ENCODE measurements at regions not wholly inside any gene's neighbourhood (a gene's known extent, or its start where the extent isn't known, plus 50 kb on each side); places are given as distances from the start of the nearest gene placed in this dataset.
A peak's percentile ranks its signal among the peaks of the same experiment; 100 is the strongest.
"Not testable (repeated sequence)": the region's sequence is repeated elsewhere in the genome, so short reads cannot be mapped to it uniquely, and the experiment has no call there.

DNA sequence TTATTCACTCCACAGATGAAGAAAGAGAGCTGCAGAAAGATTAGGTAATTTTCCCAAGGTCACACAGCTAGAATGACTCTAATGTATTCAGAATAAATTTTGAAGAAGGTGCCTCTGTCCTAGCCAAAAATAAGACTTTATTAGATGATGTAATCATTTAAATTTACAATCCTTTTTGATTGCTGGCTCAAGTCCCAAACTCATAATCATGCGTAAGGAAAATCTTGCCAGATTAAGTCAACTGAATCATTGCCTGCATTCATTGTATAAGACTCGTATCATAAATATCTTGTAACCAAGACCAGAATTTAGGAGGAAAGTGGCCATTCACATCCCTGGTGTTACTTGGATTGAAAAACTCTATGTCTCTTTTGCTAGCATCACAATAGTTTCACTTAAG is 53.1 kb upstream of the STK39 start:
- DNase-seq (ENCODE audit: low read depth in 3 of 3) = no peak

DNA sequence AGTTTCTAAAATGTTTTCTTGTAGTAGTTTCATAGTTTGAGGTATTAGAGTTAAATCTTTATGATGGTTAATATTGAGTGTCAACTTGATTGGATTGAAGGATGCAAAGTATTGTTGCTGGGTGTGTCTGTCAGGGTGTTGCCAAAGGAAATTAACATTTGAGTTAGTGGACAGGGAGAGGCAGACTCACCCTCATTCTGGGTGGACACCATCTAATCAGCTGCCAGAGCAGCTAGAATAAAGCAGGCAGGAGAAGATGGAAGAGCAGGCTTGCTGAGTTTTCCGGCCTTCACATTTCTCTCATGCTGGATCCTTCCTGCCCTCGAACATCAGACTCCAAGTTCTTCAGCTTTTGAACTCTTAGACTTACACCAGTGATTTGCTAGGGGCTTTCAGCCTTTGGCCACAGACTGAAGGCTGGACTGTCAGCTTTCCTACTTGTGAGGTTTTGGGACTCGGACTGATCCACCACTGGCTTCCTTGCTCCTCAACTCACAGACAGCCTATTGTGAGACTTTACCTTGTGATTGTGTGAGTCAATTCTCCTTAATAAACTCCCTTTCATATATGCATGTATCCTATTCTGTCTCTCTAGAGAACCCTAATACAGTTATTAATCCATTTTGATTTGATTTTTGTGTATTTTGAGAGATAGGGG is 56.8 kb upstream of the STK39 start:
- DNase-seq (ENCODE audit: low read depth in 3 of 3) = no peak

DNA sequence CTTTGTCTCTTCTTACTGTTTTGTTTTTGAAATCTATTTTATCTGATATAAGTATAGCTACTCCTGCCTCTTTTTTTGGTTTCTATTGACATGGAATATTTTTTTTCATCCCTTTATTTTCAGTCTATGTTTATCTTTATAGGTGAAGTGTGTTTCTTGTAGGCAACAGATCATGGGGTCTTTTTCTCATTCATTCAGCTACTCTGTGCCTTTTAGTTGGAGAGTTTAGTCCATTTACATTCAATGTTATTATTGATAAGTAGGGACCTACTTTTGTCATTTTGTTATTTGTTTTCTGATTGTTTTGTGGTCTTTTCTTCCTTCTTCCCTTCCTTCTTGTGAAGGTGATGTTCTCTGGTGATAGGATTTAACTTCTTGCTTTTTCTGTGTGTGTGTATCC is 60.0 kb upstream of the STK39 start:
- DNase-seq (ENCODE audit: low read depth in 3 of 3) = no peak

DNA sequence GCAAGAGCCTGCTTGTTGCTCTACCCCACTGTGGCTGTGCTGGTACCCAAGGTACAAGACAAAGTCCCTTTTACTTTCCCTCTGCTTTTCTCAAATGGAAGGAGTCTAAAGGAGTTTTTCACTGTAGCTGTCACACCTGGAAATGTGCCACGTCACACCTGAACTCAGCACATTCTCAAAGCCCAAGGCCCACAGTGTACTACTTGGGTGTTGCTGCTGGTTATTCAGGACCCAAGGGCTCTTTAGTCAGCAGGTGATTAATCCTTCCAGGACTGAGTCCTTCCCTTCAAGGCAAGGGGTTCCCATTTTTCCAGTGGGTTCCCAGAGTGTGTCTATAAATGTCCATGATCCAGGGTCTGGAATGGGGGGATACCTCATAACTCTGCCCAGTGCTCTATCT is 63.2 kb upstream of the STK39 start:
- DNase-seq (ENCODE audit: low read depth in 3 of 3) = no peak

DNA sequence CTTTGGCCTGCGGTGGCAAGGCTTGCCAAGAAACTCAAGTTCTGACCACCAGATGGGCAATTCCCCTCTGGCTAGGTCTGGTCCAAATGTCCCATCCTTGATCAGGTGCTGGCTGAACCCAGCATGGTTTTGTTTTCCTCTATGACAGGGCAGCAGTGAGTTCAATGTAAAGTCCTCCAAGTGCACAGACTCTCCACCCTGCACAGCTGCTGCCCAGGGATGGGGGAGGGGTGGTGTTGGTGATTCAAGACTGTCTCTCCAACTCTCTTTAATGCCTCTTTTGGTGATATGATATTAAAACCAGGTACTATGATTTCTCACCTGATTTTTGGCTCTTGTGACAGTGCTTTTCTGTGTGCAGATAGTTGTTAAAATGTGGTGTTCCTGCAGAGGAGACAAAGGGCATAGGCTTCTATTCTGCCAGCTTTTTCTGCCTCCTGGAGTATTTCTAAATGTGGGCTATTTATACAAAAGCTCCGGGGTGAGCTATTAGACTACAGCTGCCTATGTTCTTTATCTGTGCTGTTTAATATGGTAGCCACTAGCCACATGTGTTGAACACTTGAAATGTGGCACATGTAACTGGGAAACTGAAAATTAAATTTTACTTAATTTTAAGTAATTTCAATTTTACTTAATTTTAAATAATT is 64.0 kb upstream of the STK39 start:
- no peak for DNase-seq (ENCODE audit: low read depth in 3 of 3)

DNA sequence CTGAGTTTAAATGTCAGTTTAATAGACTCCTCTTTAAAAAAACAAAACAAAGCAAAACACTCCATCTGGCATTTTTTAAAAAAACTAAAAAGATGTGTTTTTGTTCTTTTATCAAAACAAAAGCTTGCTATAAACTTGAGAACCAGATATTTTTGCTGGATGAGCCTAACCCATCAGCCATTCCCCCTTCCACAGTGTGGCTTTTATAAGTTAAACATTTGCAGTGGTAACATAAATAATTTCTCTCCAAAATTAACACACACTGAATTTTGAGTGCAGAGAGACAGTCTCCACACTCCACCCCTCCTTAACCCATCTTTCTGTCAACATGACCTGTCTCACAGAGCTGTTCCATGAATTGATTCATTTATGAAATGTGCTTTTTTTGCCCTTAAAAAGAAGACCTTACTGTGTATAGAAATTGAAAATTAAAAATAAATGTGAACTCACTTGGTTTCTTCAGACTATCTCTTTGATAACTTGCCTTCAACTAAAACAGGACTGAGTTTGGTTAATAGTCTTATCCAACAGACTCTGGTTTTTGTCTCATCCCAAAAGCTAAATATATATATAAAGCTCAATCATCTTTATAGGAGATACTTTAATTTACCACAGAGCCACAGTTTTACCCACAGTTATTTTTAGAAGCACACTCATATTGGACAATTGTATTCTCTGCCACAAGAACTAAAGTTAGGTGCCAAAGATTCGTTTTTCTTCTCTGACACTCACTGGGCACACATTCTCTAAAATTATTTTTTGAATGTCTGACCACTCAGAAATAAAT is 64.8 kb upstream of the STK39 start:
- DNase-seq (ENCODE audit: low read depth in 3 of 3) = no peak

DNA sequence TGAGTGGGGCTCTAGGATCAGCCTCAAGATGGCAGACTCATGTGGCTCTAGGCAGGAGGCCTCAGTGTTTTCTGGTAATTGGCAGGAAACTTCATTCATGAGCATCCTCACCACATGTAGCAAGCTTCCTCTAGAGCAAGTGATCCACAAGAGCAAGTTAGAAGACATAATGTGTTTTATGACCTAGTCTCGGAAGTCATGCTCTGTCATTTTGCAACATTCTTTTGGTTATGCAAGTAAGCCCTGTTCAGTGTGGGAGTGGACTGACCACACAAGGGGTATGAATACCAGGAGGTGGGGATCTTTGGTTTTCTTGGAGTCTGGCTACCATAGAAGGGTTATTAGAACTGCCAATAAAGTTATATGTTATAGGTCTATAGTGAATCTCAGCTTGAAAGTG is 66.8 kb upstream of the STK39 start:
- no peak for DNase-seq (ENCODE audit: low read depth in 3 of 3)

DNA sequence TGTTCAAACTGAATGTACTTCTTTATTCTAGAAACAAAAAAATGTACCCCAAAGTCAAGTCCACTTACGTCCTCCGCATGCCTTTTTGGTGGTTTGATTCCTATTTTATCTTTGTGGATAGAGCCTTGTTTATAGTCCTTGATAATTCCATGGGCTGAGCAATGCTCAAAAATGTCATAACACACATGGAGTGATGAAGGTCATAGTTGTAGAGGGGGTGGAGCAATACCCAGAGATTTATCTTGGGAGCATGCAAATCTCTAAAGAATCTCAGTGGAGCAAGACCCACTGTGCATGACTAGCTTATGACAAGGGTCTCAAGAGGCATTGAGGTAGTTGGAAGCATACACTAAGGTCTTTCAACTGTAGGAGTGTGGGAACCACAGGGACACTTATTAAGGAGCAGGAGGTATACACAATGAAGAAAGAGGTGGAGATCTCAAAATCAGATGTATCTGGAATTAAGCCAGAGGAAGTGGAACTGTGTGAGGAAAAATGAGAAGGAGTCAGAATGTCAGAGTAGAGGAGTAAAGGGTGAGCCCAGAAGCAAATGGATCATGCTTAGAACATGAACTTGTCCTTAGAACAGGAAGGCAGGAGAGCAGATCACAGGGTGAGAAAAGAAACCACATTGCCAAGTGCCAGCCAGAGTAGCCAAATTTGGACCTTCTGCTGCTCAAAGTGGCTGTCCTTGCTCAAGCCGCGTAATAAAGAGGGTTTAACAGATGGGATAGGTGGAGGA is 68.1 kb upstream of the STK39 start:
- DNase-seq (ENCODE audit: low read depth in 3 of 3) = no peak

DNA sequence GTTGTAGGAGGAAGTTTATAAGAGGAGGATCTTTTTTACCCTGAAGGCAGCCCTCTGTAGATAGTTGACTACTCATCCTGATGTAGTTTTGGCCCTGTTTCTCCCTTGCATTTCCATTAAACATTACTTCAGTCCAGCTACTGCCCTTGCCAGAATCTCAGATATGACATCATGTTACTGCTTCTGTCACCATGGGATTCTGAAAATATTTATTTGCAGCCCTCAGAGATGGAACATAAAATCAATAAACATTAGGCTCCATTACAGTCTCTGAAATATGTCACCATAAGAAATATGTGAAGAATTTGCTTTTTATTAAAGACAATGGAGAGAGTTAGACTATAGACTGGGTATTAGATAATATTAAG is 68.7 kb upstream of the STK39 start:
- no peak for DNase-seq (ENCODE audit: low read depth in 3 of 3)

DNA sequence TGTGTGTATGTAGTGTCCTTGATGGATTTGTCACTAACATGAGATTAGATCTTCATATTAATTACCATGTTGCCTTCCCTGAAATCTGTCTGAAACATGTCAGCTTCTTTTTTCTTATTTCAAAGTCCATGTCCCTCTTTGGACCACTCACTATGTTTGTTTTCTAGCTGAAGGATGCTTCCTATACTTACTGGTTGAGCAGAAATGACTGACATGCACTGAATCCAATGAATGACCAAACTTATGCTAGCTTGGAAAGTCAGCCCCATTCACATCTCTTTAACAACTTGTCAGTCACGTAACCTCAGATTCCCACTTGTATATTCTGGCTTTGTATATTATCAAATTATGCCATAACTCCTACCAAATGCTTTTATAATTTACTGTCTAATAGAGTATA is 69.9 kb upstream of the STK39 start:
- DNase-seq (ENCODE audit: low read depth in 3 of 3) = no peak

DNA sequence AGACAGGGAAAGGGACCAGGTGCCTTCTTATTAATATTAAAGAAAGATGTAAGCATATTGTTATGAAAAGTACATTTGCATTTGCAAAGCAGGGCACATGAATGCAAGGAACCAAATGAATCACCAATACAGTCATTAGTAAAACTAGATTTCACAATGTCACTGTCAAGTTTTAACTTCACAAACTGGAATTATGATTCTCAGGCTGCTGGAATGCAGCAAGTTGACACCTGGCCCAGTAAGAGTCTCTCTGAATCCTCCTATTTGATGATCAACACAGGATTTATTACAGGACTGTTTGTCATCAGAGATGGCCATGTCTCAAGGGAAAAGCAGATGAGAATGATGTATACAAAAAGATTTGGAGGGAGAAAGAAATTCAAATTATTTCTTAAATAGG is 72.9 kb upstream of the STK39 start:
- DNase-seq (ENCODE audit: low read depth in 3 of 3) = no peak

DNA sequence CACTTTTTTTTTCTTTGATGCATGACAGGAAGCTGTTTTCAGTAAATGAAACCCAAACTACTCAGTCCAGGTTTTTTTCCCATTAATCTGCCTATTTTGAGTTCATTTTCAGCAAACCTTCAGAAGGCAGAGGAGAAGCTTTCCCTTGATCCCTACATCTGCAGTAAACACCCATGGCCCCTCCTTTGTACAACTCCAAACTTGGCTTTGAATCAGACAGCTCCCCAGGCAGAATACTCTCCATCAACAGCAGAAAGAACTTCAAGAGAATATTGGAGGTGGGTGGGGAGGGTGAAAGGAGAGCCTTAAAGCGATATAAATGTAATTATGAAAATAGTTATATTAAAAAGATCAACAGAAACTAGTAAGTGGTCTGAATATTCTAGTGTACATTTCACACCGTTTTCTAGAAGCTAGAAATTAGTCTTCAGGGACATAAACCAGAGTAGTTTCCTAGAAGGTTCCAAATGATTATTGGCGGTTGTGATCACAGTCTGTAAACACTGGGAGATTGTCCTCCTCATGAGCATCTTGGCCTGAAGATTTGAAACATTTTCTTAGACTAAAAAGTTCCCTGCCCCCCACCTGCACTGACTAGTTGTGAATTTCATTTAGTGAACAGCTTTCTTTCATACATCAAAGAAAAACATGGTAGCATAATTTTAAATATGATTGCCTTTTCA is 75.1 kb upstream of the STK39 start:
- DNase-seq (ENCODE audit: low read depth in 3 of 3) = no peak

DNA sequence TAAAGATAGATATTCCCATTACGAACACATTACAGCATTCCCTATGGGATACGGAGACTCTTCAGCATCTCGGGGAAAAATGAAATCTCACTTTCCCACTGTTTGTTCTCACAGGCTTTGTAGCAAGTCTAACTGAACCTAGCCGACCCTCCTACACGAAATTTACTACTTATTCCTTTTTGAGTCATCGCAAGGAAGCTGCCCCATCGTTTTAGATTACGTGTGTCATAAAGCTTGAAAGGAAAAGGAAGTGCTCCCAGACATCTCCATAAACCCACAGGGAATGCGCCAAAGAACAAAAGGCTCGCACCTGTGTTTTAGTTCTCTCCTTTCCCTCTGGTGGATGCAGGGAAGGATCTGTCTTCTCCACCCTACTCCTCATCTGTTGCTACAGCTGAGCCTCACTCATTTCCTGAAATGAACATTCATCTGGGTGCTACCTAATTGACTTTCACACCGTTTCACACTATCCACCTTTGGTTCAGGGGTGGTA is 76.2 kb upstream of the STK39 start:
- no peak for DNase-seq (ENCODE audit: low read depth in 3 of 3)

DNA sequence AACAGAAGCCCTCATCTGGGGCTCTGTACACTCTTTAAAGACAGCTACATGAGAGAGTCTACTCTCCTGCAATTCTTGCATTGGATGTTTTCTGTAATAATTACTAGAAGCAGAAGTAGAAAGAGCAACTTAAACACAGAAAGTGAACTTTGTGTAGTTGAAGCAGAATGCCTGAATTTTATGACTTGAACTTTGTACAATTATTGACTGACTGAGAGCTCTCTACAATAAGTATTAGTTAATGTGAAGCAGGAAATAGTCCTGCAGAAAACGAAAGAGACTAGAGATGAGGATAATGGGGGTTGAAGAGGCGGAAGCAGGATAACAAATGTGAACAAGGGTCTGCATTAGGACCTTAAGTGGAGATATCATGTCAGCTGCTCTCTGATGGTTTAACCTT is 79.2 kb upstream of the STK39 start:
- no peak for DNase-seq (ENCODE audit: low read depth in 3 of 3)

DNA sequence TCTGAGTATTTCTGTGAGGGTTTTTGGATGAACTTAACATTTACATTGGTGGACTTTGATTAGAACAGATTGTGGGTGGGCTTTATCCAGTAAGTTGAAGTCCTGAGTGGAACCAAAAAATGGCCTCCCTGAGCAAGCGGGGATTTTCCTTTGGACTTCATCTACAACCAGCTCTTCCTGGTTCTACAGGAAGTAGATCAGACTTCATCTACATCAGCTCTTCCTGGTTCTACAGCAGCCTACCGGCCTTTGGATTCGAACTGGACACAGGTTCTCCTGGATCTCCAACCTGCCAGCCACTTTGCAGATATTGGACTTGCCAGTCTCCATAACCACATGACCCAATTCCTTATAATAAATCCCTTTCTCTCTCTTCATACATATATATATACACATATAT is 79.9 kb upstream of the STK39 start:
- DNase-seq (ENCODE audit: low read depth in 3 of 3) = no peak

DNA sequence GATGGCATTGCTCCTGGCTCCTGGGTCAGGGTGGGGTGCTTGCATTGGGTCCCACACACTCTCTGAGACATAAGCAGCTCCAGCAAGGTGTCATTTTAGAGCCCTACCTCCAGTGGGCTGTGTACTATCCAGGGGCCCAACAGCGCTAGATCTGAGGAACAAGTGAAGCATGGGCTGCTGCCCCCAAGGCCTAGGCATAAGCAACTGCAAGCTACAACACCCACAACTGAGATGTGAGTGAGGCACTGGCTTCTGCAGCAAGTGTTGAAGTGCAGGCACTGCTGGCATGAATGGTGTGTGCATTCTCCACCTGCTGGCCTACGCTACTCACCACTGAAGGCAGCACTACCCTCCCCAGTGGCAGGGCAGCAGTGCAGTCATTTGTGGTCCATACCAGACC is 81.0 kb upstream of the STK39 start:
- no peak for DNase-seq (ENCODE audit: low read depth in 3 of 3)

DNA sequence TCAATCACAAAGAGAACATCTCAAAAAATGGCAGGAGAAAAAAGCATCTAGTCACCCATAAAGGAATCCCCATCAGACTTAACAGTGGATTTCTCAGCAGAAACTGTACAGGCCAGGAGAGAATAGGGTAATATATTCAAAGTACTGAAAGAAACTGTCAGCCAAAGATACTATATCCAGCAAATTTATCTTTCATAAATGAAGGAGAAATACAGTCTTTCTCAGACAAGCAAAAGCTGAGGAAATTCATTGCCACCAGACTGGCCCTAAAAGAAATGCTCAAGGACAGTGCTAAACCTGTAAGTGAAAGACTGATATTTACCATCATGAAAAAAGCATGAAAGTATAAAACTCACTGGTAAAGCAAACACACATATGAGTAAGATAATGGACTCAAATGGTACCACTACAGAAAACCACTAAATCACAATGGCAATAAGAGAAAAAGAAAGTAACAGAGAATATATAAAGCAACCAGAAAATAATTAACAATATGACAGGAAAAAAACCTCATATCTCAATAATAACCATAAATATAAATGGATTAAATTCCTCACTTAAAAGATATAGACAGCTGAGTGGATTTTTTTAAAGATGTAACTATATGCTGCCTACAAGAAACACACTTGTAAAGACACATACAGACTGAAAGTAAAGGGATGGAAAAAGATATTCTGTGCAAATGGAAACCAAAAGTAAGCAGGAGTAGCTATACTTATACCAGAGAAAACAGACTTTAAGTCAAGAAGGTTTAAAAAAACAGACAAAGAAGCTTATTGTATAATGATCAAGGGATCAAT is 83.4 kb upstream of the STK39 start:
- no peak for DNase-seq (ENCODE audit: low read depth in 3 of 3)

DNA sequence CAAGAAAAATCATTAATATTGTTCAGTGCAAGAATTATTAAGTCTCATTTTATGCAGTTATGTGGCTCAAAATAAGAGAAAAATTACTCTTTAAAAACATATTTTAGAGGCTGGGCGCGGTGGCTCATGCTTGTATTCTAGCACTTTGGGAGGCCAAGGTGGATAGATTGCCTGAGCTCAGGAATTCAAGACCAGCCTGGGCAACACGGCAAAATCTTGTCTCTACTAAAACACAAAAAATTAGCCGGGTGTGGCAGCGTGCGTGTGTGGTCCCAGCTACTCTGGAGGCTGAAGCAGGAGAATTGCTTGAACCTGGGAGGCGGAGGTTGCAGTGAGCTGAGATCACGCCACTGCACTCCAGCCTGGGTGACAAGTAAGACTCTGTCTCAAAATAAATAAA is 87.9 kb upstream of the STK39 start:
- not testable (repeated sequence) for DNase-seq (ENCODE audit: low read depth in 3 of 3)

DNA sequence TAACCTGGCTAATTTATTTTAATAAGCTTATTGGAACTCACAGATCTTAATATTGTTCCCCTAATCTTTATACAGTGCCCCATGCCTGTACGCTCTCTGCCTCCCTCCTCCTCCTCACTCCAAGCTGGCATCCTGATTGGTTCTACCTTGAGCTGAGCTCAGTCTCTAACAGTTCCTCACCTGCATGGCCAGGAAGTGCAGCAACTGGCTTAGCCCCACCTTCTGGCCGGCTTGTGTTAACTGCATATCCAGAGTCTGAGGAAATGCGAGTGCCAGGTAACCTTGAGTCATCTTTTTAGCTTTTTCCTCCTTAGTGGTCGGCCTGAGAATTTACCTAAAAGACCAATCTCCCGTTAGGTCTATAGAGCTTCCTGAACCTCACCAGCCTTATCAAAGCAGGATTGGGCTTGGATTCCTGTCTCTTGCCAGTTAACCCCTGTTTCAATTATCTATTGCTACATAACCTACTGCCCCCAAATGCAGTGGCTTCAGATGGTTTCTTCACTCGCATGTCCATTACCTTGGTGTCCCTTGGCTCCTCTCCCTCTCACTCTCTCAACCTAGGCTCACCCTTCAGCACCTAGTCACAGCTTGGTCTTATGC is 89.5 kb upstream of the STK39 start:
- DNase-seq (ENCODE audit: low read depth in 3 of 3) = peak in 2 of 3 donors; percentile 28 to 34

DNA sequence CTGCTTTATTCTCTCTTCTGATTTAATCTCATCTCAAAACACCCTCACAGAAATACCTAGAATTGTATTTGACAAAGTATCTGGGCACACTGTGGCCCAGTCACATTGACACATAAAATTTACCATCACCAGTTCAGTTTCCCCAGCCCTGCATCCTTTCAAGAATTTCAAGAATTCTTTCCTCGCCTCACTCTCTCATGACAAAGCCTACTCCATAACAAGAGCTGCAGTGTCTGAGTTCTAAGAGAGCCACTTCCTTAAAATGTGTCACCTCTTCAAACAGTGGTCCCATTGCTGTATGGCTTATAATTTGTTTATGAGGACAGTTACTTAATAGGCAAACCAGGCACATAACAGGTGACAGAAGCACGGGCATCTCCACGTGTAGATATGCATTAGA is 90.9 kb upstream of the STK39 start:
- no peak for DNase-seq (ENCODE audit: low read depth in 3 of 3)
